HFF-Myc (cell line): ENCODE measurements at regions not wholly inside any gene's neighbourhood (a gene's known extent, or its start where the extent isn't known, plus 50 kb on each side); places are given as distances from the start of the nearest gene placed in this dataset.
"Not testable (repeated sequence)": the region's sequence is repeated elsewhere in the genome, so short reads cannot be mapped to it uniquely, and the experiment has no call there.

ENCODE experiments used
- DNase-seq: peaks from one replicate; pipeline ENCODE4 v3.0.0-alpha.2; 2011; ENCODE audit warnings: low read depth; ENCODE audit errors: extremely low read depth
- H3K4me3 ChIP-seq: replicated peaks from 2 replicates; pipeline ENCODE4 v1.5.1; 2011; ENCODE audit warnings: low read depth, mild to moderate bottlenecking, control low read depth, low read length
- CTCF ChIP-seq: IDR thresholded peaks from 2 replicates; pipeline ENCODE4 v1.5.1; 2012; ENCODE audit warnings: mild to moderate bottlenecking, low read depth, low read length, control low read depth; ENCODE audit errors: missing control alignments

- H3K4me3 ChIP-seq = no peak overlapping the region
- no peak for DNase-seq
- TF ChIP-seq CTCF = no peak
Measured at GRCh38 chr2:58319481-58319880, 78.4 kb upstream of the FANCL start.

- H3K4me3 ChIP-seq, DNase-seq: not testable (repeated sequence)
Measured at GRCh38 chr2:58318949-58319348, 77.8 kb upstream of the FANCL start.

- TF ChIP-seq CTCF = no peak
- no peak overlapping the region for H3K4me3 ChIP-seq
- DNase-seq = no peak
Measured at GRCh38 chr2:58313926-58314325, 72.8 kb upstream of the FANCL start.

- no peak overlapping the region for H3K4me3 ChIP-seq
- TF ChIP-seq CTCF = no peak
- no peak for DNase-seq
Measured at GRCh38 chr2:58308435-58308834, 67.3 kb upstream of the FANCL start.

- H3K4me3 ChIP-seq = no peak overlapping the region
- TF ChIP-seq CTCF = no peak
- DNase-seq = no peak
Measured at GRCh38 chr2:58304843-58305242, 63.7 kb upstream of the FANCL start.

GRCh38 chr2:58299123-58299522, 58.0 kb upstream of the FANCL start:
- DNase-seq = no peak
- no peak for TF ChIP-seq CTCF
- no peak overlapping the region for H3K4me3 ChIP-seq

- no peak overlapping the region for H3K4me3 ChIP-seq
- no peak for DNase-seq
- TF ChIP-seq CTCF = no peak
Measured at GRCh38 chr2:58293056-58293455, 51.9 kb upstream of the FANCL start.
